H1 (cell line): ENCODE measurements at regions not wholly inside any gene's neighbourhood (a gene's known extent, or its start where the extent isn't known, plus 50 kb on each side); places are given as distances from the start of the nearest gene placed in this dataset.

Source experiments
- CBX8 ChIP-seq: fragments of 300-800, 300-1000 bp; sonication (generic); IDR thresholded peaks from 2 replicates; pipeline ENCODE4 v1.7.1; 2016; ENCODE audit warnings: low read depth, low read length, borderline replicate concordance
- CHD2 ChIP-seq: IDR thresholded peaks from 2 replicates; pipeline ENCODE4 v1.6.1; 2012; ENCODE audit warnings: low read length, improper control_type of control experiment
- RAD21 ChIP-seq, 2 experiments: IDR thresholded peaks in 1 of 2; conservative IDR thresholded peaks in 1 of 2; 2 replicates each; pipeline ENCODE4 v1.6.1; 2011; ENCODE audit warnings: low read depth in 2 of 2, low read length in 2 of 2, improper control_type of control experiment in 1 of 2, inconsistent platforms in 1 of 2, mild to moderate bottlenecking in 1 of 2, moderate library complexity in 1 of 2
- SIX5 ChIP-seq: IDR thresholded peaks from 2 replicates; pipeline ENCODE4 v1.6.1; 2011; ENCODE audit warnings: mild to moderate bottlenecking, low read depth, low read length

GRCh38 chr13:111629016-111629415, 308.6 kb downstream of the TEX29 start (continued):
- no peak for TF ChIP-seq CHD2
- no peak for TF ChIP-seq SIX5
- TF ChIP-seq CBX8, result no peak
- no peak for TF ChIP-seq RAD21 (IDR thresholded peaks at IDR 0.05 in 1 of 2, conservative IDR thresholded peaks at IDR 0.05 in 1 of 2; ENCODE audit: low read depth in 2 of 2, low read length in 2 of 2)
- TF ChIP-seq, all 59 proteins: peak for 0
